SU-DHL-6 (cell line): ENCODE measurements at regions not wholly inside any gene's neighbourhood (a gene's known extent, or its start where the extent isn't known, plus 50 kb on each side); places are given as distances from the start of the nearest gene placed in this dataset.

Experiments used
- CTCF ChIP-seq: fragments of 200-600 bp; sonication (generic); IDR thresholded peaks from one replicate; pipeline ENCODE4 v1.5.1; 2017; ENCODE audit warnings: antibody characterized with exemption, mild to moderate bottlenecking, low read length, moderate library complexity; ENCODE audit not compliant: insufficient read depth, poor library complexity, severe bottlenecking
- EZH2phosphoT487 ChIP-seq: fragments of 200-600 bp; sonication (generic), shearing (Covaris generic); conservative IDR thresholded peaks from 2 replicates; pipeline ENCODE4 v1.6.1; 2018; ENCODE audit warnings: mild to moderate bottlenecking, antibody characterized with exemption, low read length, moderate library complexity, mixed read lengths

GRCh38 chr15:77772641-77773402 lies 140.1 kb upstream of the LINGO1 start:
- TF ChIP-seq CTCF (no peak), EZH2phosphoT487 (no peak)
